Trophoblast cell (in vitro differentiated cells and primary cell): ENCODE measurements at regions not wholly inside any gene's neighbourhood (a gene's known extent, or its start where the extent isn't known, plus 50 kb on each side); places are given as distances from the start of the nearest gene placed in this dataset.
A peak's percentile ranks its signal among the peaks of the same experiment; 100 is the strongest.

Source experiments
- DNase-seq, 2 donors: peaks; one replicate each; pipeline ENCODE4 v3.0.0-alpha.2; 2016
- H2AFZ ChIP-seq: 2 replicates; pipeline ENCODE4 v1.6.1; 2013; ENCODE audit warnings: low read length, moderate library complexity, mild to moderate bottlenecking; ENCODE audit not compliant: insufficient read depth, poor library complexity
- H2AK5ac ChIP-seq: 2 replicates; pipeline ENCODE4 v1.6.1; 2013; ENCODE audit warnings: mild to moderate bottlenecking, low read length
- H2BK120ac ChIP-seq: 2 replicates; pipeline ENCODE4 v1.6.1; 2013; ENCODE audit warnings: low read length, mild to moderate bottlenecking, moderate library complexity; ENCODE audit not compliant: insufficient read depth, poor library complexity
- H2BK12ac ChIP-seq: 2 replicates; pipeline ENCODE4 v1.6.1; 2013; ENCODE audit warnings: mild to moderate bottlenecking, low read length, moderate library complexity
- H2BK5ac ChIP-seq: 2 replicates; pipeline ENCODE4 v1.6.1; 2013; ENCODE audit warnings: low read length, low read depth, moderate library complexity, mild to moderate bottlenecking; ENCODE audit not compliant: poor library complexity
- H3K14ac ChIP-seq: 2 replicates; pipeline ENCODE4 v1.6.1; 2013; ENCODE audit warnings: mild to moderate bottlenecking, low read length
- H3K18ac ChIP-seq: 2 replicates; pipeline ENCODE4 v1.6.1; 2013; ENCODE audit warnings: mild to moderate bottlenecking, low read length
- H3K23ac ChIP-seq: 2 replicates; pipeline ENCODE4 v1.6.1; 2013; ENCODE audit warnings: low read length
- H3K27ac ChIP-seq: 2 replicates; pipeline ENCODE4 v1.5.1; 2013; ENCODE audit warnings: low read depth, mild to moderate bottlenecking, inconsistent platforms, low read length, moderate library complexity
- H3K27me3 ChIP-seq: 2 replicates; pipeline ENCODE4 v1.6.1; 2013; ENCODE audit warnings: inconsistent platforms, mild to moderate bottlenecking, low read length, moderate library complexity; ENCODE audit not compliant: insufficient read depth
- H3K36me3 ChIP-seq, 2 experiments: 1 replicate in 1 of 2; 2 replicates in 1 of 2; pipeline ENCODE4 v1.6.1; 2013; ENCODE audit warnings: low read length in 2 of 2, mild to moderate bottlenecking in 2 of 2, moderate library complexity in 1 of 2; ENCODE audit not compliant: insufficient read depth in 2 of 2, control insufficient read depth in 1 of 2
- H3K4ac ChIP-seq: 2 replicates; pipeline ENCODE4 v1.6.1; 2013; ENCODE audit warnings: low read depth, mild to moderate bottlenecking, low read length, moderate library complexity
- H3K4me1 ChIP-seq, 2 experiments: 1 replicate in 1 of 2; 2 replicates in 1 of 2; pipeline ENCODE4 v1.6.1; 2013; ENCODE audit warnings: low read length in 2 of 2, mild to moderate bottlenecking in 2 of 2, moderate library complexity in 1 of 2; ENCODE audit not compliant: insufficient read depth in 2 of 2, control insufficient read depth in 1 of 2
- H3K4me2 ChIP-seq: 2 replicates; pipeline ENCODE4 v1.6.1; 2013; ENCODE audit warnings: inconsistent platforms, mild to moderate bottlenecking, low read length, moderate library complexity
- H3K4me3 ChIP-seq: 2 replicates; pipeline ENCODE4 v1.5.1; 2013; ENCODE audit warnings: mild to moderate bottlenecking, low read depth, low read length, inconsistent platforms
- H3K79me1 ChIP-seq: one replicate; pipeline ENCODE4 v1.6.1; 2013; ENCODE audit warnings: low read length
- H3K79me2 ChIP-seq: 2 replicates; pipeline ENCODE4 v1.6.1; 2013; ENCODE audit warnings: low read length, mild to moderate bottlenecking; ENCODE audit not compliant: control insufficient read depth, insufficient read depth, poor library complexity
- H3K9ac ChIP-seq: 2 replicates; pipeline ENCODE4 v1.6.1; 2013; ENCODE audit warnings: mild to moderate bottlenecking, low read length
- H3K9me3 ChIP-seq: 2 replicates; pipeline ENCODE4 v1.6.1; 2013; ENCODE audit warnings: low read depth, mild to moderate bottlenecking, control low read depth, inconsistent platforms, low read length; ENCODE audit not compliant: insufficient read depth
- H4K12ac ChIP-seq: 2 replicates; pipeline ENCODE4 v1.6.1; 2013; ENCODE audit warnings: low read depth, mild to moderate bottlenecking, low read length, moderate library complexity
- H4K8ac ChIP-seq: 2 replicates; pipeline ENCODE4 v1.6.1; 2013; ENCODE audit warnings: low read depth, mild to moderate bottlenecking, low read length, moderate library complexity
- H4K91ac ChIP-seq: one replicate; pipeline ENCODE4 v1.6.1; 2013; ENCODE audit warnings: low read depth, mild to moderate bottlenecking, low read length, moderate library complexity
- WGBS: extraction: QIAGEN DNeasy Blood & Tissue Kit; methylation state at CpG from one replicate; pipeline ENCODE4 v1.1.7; 2013; ENCODE audit warnings: missing lambda C conversion rate; ENCODE audit not compliant: insufficient read length, insufficient coverage; ENCODE audit errors: extremely low coverage; 5-methylcytosine and 5-hydroxymethylcytosine counted together

DNA sequence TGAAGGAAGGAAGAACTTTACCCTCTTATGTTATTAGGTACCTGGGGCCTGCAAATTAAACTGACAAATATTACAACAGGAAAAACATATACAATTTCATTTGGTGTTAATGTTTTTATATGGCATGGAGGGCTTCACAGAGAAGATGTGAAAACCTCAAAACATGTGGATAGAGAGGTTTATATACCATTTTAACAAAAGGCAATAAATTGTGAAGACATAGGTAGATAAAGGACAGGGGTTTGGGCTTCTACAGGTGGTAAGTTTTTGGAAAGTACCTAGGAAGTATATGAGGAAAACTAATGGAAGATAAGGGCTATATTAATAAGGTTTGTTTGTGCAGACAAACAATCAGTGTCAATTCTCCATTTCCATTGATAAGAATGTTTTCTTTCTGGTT lies 95.1 kb upstream of the ATF7IP start:
- H3K9ac ChIP-seq: no peak overlapping the region
- H3K79me2 ChIP-seq: no peaks in the 10 kb centered on the region
- no peak overlapping the region for H3K27ac ChIP-seq
- H4K8ac ChIP-seq: no peak overlapping the region
- no peak overlapping the region for H3K23ac ChIP-seq
- H3K79me1 ChIP-seq: peaks cover 9% of the 10 kb centered on the region
- no peak overlapping the region for H4K91ac ChIP-seq
- H3K18ac ChIP-seq: no peak overlapping the region
- H4K12ac ChIP-seq: no peak overlapping the region
- H2AFZ ChIP-seq: no peak overlapping the region
- no peak overlapping the region for H3K4ac ChIP-seq
- H2BK12ac ChIP-seq: no peak overlapping the region
- H3K4me1 ChIP-seq: peaks cover 0 to 3% of the 10 kb centered on the region in 2 experiments
- H2BK5ac ChIP-seq: no peak overlapping the region
- H3K4me3 ChIP-seq: no peak overlapping the region
- H3K27me3 ChIP-seq: no peaks in the 10 kb centered on the region
- no peak overlapping the region for H2AK5ac ChIP-seq
- H3K14ac ChIP-seq: no peak overlapping the region
- H3K9me3 ChIP-seq: peaks cover 2% of the 10 kb centered on the region
- no peak for DNase-seq
- no peak overlapping the region for H2BK120ac ChIP-seq
- H3K4me2 ChIP-seq: no peak overlapping the region
- no peaks in the 10 kb centered on the region for H3K36me3 ChIP-seq

DNA sequence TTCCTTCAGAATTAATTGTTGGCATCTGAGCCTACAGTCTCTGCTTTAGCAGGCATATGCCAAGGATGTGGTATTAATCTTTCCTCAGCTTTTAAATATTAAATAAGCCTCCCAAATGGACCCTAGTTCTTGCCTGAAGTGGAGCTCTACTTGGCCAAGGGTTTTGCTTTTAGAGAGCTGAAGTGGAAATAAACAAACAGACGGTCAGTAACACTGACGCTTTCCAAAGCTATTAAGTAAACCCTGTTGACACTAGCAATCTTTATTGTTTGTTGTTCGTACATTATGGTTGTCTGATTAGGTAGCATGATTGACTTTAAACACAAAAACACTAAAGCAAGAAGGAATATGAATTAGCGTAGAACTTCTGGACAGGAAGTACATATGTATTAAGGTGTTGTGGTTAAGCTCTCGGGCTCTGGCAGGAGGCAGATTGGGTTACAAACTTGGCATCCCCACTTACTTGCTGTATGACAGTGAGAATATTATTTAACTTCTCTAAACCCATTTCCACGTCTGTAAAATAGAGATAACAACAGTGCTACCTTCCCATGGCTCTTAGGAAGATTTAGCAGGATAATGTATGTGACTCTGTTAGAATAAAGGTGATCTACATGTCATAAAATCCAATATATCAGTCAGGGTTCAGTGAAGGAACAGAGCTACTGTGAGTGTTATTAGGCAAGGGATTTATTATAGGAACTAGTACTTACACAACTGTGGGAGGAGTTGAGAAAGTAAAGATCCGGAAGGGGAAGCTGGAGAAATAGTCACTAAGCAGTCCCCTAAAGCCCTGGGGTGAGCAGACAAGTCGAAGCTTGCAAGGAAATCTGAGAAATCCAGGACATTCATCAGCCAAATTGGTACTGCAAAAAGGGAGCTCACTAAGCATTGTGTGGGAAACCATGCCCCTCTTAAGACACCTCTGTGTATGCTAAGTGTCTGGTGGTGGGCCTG lies 92.2 kb upstream of the ATF7IP start:
- DNase-seq: peak in 1 of 2 donors; percentile 49

GRCh38 chr12:14273913-14274311 lies 91.6 kb upstream of the ATF7IP start:
- Histone ChIP-seq H2BK5ac (no peak overlapping the region), H2AK5ac (no peak overlapping the region), H3K4me3 (no peak overlapping the region), H4K8ac (peak overlapping the region; percentile 32), H3K79me2 (no peaks in the 10 kb centered on the region), H3K14ac (no peak overlapping the region), H2BK120ac (no peak overlapping the region), H3K27me3 (no peaks in the 10 kb centered on the region), H3K79me1 (peaks cover 2% of the 10 kb centered on the region), H3K9ac (no peak overlapping the region), H3K18ac (no peak overlapping the region), H3K23ac (no peak overlapping the region), H4K12ac (no peak overlapping the region), H3K4ac (no peak overlapping the region), H2AFZ (no peak overlapping the region), H2BK12ac (peak overlapping the region; percentile 23), H3K4me2 (no peak overlapping the region), H3K36me3 (no peaks in the 10 kb centered on the region), H3K9me3 (peaks cover 2% of the 10 kb centered on the region), H4K91ac (no peak overlapping the region), H3K4me1 (peaks cover 0 to 3% of the 10 kb centered on the region in 2 experiments), H3K27ac (no peak overlapping the region)
- DNase-seq: peak; percentile 47 to 96
- WGBS: no CpG with 5 or more reads among the region's 6 CpGs

More for the DNA sequence above, 92.2 kb upstream of the ATF7IP start:
- H2BK12ac ChIP-seq: peak overlapping the region; percentile 23
- H3K4me3 ChIP-seq: no peak overlapping the region
- H3K27me3 ChIP-seq: no peaks in the 10 kb centered on the region
- no CpG with 5 or more reads among the region's 8 CpGs for WGBS
- H3K4me2 ChIP-seq: no peak overlapping the region
- H2BK5ac ChIP-seq: no peak overlapping the region
- no peak overlapping the region for H2BK120ac ChIP-seq
- peaks cover 2% of the 10 kb centered on the region for H3K9me3 ChIP-seq
- H3K14ac ChIP-seq: no peak overlapping the region
- no peak overlapping the region for H3K18ac ChIP-seq
- peaks cover 2% of the 10 kb centered on the region for H3K79me1 ChIP-seq
- no peak overlapping the region for H4K12ac ChIP-seq
- H4K91ac ChIP-seq: no peak overlapping the region
- no peak overlapping the region for H3K27ac ChIP-seq
- no peak overlapping the region for H2AFZ ChIP-seq
- H2AK5ac ChIP-seq: no peak overlapping the region
- no peak overlapping the region for H3K23ac ChIP-seq
- no peak overlapping the region for H3K9ac ChIP-seq
- peak overlapping the region; percentile 32 for H4K8ac ChIP-seq
- H3K36me3 ChIP-seq: no peaks in the 10 kb centered on the region
- no peak overlapping the region for H3K4ac ChIP-seq
- peaks cover 0 to 3% of the 10 kb centered on the region in 2 experiments for H3K4me1 ChIP-seq
- no peaks in the 10 kb centered on the region for H3K79me2 ChIP-seq

DNA sequence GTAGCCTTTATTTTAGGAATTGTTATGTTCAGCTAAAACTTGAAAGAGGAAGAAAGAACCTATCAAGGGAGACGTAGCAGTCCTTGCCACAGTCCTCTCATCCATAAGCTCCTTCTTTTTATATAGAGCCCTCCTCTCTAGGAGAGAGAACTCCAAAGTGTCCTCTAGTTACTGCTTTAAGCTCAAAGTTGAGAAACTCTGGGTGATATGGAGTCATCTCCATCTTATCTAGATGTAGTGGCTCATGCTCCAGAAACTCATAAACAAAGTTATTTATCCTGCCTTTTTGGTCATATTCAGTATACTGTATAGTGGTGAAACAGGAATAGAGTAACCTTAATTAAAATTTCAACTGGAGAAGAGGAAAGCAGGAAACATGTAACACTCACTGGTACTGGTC lies 90.4 kb upstream of the ATF7IP start:
- H3K9ac ChIP-seq: no peak overlapping the region
- peaks cover 2% of the 10 kb centered on the region for H3K79me1 ChIP-seq
- DNase-seq: peak in 1 of 2 donors; percentile 58
- no peak overlapping the region for H3K4me3 ChIP-seq
- no peaks in the 10 kb centered on the region for H3K27me3 ChIP-seq
- H2AFZ ChIP-seq: no peak overlapping the region
- H4K8ac ChIP-seq: no peak overlapping the region
- no peaks in the 10 kb centered on the region for H3K79me2 ChIP-seq
- no peak overlapping the region for H3K18ac ChIP-seq
- no peak overlapping the region for H4K12ac ChIP-seq
- H2BK12ac ChIP-seq: no peak overlapping the region
- peaks cover 2% of the 10 kb centered on the region for H3K9me3 ChIP-seq
- no peak overlapping the region for H3K14ac ChIP-seq
- no peak overlapping the region for H4K91ac ChIP-seq
- H2AK5ac ChIP-seq: no peak overlapping the region
- no peak overlapping the region for H3K23ac ChIP-seq
- no peak overlapping the region for H2BK120ac ChIP-seq
- H3K36me3 ChIP-seq: no peaks in the 10 kb centered on the region
- H2BK5ac ChIP-seq: no peak overlapping the region
- WGBS: no CpG with 5 or more reads among the region's 1 CpG
- H3K4ac ChIP-seq: no peak overlapping the region
- H3K4me2 ChIP-seq: no peak overlapping the region
- H3K27ac ChIP-seq: no peak overlapping the region
- peaks cover 0 to 3% of the 10 kb centered on the region in 2 experiments for H3K4me1 ChIP-seq
